Suppressor macrophage treated with lipopolysaccharide for 4 hours (primary cell): ENCODE measurements at regions not wholly inside any gene's neighbourhood (a gene's known extent, or its start where the extent isn't known, plus 50 kb on each side); places are given as distances from the start of the nearest gene placed in this dataset.

Source experiments
- DNase-seq: peaks from one replicate; pipeline ENCODE4 v3.0.0-alpha.2; 2020

- DNase-seq, result no peak
These were observed 190.4 kb upstream of the LYZL1 start for GRCh38 chr10:29098423-29098822.

- no peak for DNase-seq
These were observed 189.9 kb upstream of the LYZL1 start for GRCh38 chr10:29099001-29099400.

GRCh38 chr10:29099415-29099814 lies 189.5 kb upstream of the LYZL1 start:
- DNase-seq, result no peak

- DNase-seq, result no peak
These were observed 188.4 kb upstream of the LYZL1 start for GRCh38 chr10:29100505-29100904.

- no peak for DNase-seq
These were observed 186.6 kb upstream of the LYZL1 start for GRCh38 chr10:29102233-29102632.

GRCh38 chr10:29102636-29103035 lies 186.2 kb upstream of the LYZL1 start:
- no peak for DNase-seq

GRCh38 chr10:29104661-29105399 lies 184.0 kb upstream of the LYZL1 start:
- DNase-seq, result no peak

GRCh38 chr10:29105516-29106215 lies 183.2 kb upstream of the LYZL1 start:
- no peak for DNase-seq

GRCh38 chr10:29106287-29106686 lies 182.6 kb upstream of the LYZL1 start:
- DNase-seq, result no peak

- no peak for DNase-seq
These were observed 180.9 kb upstream of the LYZL1 start for GRCh38 chr10:29107866-29108498.

GRCh38 chr10:29109707-29110571 lies 178.9 kb upstream of the LYZL1 start:
- DNase-seq, result no peak

- DNase-seq, result no peak
These were observed 175.8 kb upstream of the LYZL1 start for GRCh38 chr10:29112827-29113615.

- DNase-seq, result no peak
These were observed 175.3 kb upstream of the LYZL1 start for GRCh38 chr10:29113616-29113945.

GRCh38 chr10:29114141-29114540 lies 174.7 kb upstream of the LYZL1 start:
- DNase-seq, result no peak

GRCh38 chr10:29117781-29118180 lies 171.1 kb upstream of the LYZL1 start:
- DNase-seq, result no peak

GRCh38 chr10:29119374-29119773 lies 169.5 kb upstream of the LYZL1 start:
- DNase-seq, result peak; percentile 23

- DNase-seq, result no peak
These were observed 168.7 kb upstream of the LYZL1 start for GRCh38 chr10:29120216-29120615.

GRCh38 chr10:29124864-29125263 lies 164.0 kb upstream of the LYZL1 start:
- DNase-seq, result no peak

- DNase-seq, result no peak
These were observed 161.7 kb upstream of the LYZL1 start for GRCh38 chr10:29127037-29127700.

- no peak for DNase-seq
These were observed 161.1 kb upstream of the LYZL1 start for GRCh38 chr10:29127731-29128130.

- DNase-seq, result peak; percentile 6
These were observed 158.6 kb upstream of the LYZL1 start for GRCh38 chr10:29130190-29130673.
